Inflammatory macrophage (primary cell): ENCODE measurements at regions not wholly inside any gene's neighbourhood (a gene's known extent, or its start where the extent isn't known, plus 50 kb on each side); places are given as distances from the start of the nearest gene placed in this dataset.
A peak's percentile ranks its signal among the peaks of the same experiment; 100 is the strongest.

Experiments used
- DNase-seq, 2 donors: peaks; one replicate each; pipeline ENCODE4 v3.0.0-alpha.2; 2020 to 2022

DNA sequence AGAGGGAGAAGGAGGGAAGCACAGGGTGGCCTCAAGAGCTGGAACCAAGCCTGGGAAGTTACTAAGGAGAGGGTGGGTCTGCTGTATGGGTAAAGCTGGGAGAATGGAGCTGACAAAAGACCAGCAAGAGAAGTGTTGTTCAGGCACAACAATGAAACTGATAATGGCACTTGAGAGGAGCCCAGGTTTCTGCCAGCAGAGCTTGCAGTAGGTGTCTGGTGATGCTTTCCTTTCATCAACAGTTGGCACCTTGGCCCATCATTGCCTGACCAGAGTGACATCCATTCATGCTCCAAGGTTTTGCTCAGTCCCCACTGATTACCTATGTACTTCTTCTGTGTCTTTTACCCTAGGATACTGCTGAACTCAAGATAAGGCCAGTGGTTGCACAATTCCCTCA lies 92.9 kb upstream of the CXCR4 start:
- no peak for DNase-seq

DNA sequence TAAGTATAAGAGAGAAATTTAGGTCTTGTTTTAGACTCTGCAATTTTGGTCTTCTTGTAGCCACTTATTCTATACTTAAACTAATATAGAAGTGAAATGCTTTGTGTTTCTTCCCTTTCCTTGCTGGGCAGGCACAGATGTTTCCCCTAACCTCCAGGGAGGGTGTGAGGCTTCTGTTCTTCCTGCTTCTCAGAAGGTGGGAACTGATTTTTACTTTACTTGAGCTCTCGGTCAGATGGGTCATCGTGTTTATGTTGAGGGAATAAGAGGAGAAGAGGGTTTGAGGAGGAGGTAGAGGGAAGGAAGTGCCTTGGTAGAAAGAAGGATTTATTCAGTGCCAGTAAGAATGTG lies 92.5 kb upstream of the CXCR4 start:
- DNase-seq = no peak

DNA sequence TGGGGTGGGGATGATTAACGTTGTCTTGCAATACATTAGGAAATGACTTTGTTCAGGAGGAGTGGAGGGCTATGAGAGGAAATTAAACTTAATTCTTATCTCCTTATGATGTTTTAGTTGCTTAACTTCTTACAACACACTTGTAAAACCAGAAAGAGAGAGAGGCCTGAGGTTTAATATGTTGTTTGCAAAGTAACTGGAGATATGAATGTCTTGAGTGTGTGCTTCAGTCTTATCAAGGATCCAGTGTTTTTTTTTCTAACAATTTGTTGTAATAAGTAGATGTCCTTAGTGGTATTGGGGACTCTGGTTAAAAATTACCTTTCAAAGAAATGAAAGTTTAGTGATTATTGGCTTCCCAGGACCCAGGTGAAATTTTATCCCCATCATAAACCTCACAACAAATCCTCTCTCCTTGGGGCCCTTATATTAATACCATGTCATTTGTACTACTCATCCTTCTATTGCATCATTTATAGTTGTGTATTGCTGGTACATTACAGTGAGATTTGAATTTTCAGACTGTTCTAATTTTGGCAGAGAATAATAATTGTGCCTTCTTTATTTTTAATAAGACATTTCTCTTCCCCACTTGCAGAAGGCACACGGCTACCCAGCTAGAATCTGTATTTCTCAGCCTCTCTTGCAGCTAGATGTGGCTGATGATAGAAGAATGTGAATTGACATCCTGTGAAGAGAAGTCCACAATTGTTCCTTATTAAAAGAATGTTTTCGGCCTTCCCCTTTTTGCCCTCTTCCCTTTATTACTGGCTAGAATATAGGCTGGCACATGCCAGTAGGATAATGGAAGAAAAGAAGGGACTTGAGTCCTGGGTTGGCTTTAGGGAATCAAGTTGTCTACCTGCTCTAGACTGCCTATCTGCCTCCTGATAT lies 91.9 kb upstream of the CXCR4 start:
- no peak for DNase-seq

DNA sequence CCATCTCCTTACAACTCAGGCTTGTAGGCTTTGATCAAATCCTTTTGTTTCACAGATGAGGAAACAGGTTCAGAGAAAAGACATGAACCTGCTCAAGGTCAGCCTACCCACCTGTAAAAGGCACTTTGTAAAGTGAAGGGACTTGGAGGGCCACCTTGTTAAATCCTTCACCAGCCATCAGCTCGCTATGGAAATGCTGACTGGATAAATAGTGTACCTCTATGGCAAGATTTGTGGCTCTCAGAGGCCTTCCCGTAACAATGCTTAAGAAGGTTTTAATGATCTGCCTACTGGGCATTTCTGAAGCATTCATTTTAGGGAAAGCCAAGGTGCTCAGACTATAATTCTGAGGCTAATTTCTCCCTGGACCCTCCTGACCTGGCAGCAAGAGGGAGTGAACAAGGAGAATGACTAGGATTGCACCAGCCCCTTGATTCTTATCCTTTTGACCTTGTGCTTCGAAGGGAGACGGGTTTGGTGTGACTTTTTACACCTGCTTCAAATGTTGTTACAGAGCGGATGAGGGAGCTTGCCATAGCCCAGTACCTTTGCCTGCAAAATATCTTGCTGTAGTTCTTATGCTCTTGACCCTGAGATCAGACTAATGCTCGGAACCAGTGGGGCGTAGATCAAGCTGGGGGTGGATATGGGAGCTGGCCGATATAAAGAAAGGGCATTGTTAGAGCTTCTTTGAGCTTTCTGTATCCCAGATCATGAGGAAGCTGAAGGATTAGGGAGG lies 90.9 kb upstream of the CXCR4 start:
- DNase-seq = no peak

GRCh38 chr2:136207665-136208064 lies 89.7 kb upstream of the CXCR4 start:
- DNase-seq = no peak

DNA sequence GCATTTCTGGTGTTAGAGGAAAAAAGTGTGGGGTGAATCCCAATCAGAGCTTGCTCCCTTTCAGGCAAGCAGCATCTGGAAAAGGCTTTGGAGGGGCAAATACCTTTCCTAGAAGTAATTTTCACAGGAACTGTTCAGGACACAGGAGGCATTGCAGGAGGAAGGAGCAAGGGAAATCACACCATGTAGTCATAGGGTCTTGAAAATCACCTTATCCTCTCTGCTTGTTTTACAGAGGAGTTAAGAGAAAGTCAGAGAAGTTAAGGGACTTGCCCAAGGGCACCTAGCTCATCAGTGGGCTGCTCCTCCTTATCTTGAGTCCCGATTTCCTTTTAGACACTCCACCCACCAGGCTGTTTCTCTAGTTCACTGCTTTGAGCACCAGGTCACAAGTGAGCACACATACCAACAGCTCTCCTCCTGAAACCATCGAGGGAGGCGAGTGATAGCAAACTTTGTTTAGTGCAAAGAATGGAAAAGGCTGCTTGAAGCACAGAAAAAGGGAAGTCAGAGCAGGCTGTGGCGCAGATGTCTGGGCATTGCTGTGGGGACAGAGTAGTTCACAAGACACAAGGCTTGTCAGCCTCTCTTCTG lies 89.2 kb upstream of the CXCR4 start:
- peak; percentile 56 to 74 for DNase-seq

GRCh38 chr2:136206613-136207012 lies 88.7 kb upstream of the CXCR4 start:
- DNase-seq = no peak

- DNase-seq = no peak
Measured at GRCh38 chr2:136205615-136206014, 87.7 kb upstream of the CXCR4 start.

- DNase-seq = peak in 1 of 2 donors; percentile 33
Measured at GRCh38 chr2:136204971-136205370, 87.0 kb upstream of the CXCR4 start.

DNA sequence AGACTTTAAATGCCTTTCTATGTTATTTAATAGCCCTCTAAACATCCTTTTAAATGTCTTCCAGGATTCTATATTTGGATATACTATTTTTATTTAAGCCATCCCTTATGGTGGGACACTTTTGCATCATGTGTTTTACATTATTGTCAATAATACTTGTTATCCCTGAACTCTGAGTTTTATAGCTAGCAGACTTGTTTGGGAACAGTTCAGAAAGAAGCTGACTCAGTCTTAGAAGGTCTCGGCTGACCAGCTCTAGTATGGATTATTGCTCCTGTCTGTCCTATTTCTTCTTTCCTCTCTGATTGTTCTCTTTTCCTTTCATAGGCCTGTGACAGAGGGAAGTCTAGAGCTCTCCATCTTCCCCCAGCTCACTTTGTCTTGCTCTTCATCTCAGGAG lies 77.3 kb upstream of the CXCR4 start:
- DNase-seq = no peak

DNA sequence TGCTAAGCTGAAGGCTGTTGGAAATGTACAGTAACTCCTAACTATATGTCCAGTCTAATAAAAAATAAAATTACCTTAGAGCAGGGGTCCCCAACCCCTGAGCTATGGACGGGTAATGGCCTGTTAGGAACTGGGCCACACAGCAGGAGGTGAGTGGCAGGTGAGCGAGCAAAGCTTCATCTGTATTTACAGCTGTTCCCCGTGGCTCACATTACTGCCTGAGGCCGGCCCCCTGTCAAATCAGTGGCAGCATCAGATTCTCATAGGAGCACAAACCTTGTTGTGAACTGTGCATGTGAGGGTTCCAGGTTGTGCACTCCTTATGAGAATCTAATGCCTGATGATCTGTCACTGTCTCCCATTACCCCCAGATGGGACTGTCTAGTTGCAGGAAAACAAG lies 73.1 kb upstream of the CXCR4 start:
- no peak for DNase-seq

DNA sequence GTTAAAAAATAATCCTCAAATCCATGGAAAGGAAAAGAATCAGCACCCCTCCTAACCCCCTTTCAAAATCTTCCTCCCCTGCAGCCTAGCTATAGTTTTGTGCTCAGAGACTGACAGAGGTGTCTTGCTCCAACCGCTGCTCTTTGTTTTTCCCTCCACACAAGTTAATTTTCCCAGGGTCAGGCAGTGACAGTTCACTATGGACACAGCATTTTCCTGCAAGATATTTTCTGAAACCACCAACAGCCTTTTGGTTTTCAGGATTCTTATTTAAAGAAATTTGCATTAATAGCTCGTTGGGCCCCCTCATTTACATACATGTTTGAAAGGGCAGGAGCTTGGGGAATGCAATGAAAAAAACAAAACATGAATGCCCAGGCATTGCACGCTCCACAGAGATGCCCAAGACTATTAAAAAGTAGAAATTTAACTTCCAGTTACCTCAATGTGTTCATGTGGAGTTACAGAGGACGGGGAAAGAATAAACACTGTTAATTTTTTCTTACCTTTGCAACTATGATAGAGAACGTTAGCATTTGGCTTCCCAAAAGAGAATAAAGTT lies 71.4 kb upstream of the CXCR4 start:
- no peak for DNase-seq

DNA sequence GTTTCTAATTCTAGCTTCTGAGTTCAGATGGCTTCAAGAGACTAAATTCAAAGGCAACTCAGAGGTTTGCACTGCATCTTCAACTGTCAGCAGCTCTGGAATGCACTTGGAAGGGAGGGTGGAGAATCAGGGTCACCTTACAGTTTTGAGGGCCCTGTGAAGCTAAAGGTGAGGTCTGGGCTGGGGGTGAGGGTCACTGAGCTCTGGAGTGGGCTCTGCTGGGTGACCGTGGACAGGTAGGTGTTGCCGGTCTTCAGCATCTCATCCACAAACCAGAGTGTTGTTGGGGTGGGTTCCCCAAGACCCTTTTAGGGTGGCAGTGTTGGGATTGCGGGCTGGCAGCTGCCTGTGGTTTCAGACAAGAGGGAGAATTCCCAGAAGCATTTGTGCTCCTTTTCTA lies 70.1 kb upstream of the CXCR4 start:
- DNase-seq = no peak

DNA sequence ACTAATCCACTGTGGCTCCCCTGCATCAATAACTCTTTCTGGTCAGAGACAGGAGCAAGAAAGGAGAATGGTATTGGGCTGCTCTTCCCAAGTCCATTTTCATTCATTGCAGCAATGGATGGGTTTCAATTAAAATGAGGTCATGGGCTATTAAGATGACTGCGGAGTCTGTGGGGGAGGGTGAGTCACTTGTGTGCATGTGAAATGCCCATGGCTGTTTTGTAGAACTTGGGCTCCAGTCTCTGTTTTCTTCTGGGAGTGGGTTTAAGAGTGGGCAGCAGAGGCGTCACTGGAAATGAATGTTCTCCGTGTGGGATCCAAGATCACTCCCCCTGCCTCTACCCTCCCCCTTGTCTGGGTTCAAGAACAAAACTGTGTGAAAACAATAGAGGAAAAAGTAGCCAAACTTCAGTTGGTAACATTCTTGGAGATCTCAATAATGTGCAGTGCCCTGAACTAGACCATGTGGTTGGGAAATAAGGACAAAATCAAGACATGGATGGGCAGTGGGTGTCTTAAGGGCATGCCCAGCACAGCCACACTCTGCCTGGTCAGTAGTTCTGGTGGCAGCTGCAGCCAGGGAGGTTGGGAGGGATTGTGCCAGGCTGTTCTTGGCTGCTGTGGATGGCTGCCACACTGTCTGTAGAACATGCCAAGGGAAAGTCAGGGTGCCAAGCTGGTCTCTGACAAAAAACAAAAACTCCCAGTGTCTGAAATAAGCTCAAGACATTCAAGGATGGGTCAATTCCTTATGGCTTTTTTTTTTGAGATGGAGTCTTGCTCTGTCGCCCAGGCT lies 68.2 kb upstream of the CXCR4 start:
- peak; percentile 65 to 81 for DNase-seq

GRCh38 chr2:136183097-136183496 lies 65.1 kb upstream of the CXCR4 start:
- no peak for DNase-seq

- peak in 1 of 2 donors; percentile 6 for DNase-seq
Measured at GRCh38 chr2:136182315-136182714, 64.4 kb upstream of the CXCR4 start.

- no peak for DNase-seq
Measured at GRCh38 chr2:136179602-136179975, 61.6 kb upstream of the CXCR4 start.

GRCh38 chr2:136178941-136179601 lies 61.1 kb upstream of the CXCR4 start:
- DNase-seq = no peak

GRCh38 chr2:136175868-136176267 lies 57.9 kb upstream of the CXCR4 start:
- DNase-seq = no peak

DNA sequence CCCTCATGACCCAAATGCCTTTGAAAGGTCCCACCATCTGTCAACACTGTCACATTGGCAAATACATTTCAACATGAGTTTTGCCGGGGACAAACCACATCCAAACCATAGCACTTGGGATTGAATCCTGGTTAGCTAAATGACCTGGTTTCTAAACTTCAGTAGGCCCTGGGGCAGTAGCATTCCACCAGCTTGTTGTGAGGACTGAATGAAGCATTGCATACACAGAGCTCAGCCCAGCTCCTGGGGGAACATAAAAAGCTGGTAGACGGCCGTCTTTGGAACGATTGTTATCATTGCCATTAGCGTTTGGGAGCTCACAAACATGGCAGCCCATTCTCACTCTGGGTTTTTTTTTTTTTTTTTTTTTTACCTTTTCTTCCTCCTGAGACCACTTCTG lies 57.5 kb upstream of the CXCR4 start:
- no peak for DNase-seq

DNA sequence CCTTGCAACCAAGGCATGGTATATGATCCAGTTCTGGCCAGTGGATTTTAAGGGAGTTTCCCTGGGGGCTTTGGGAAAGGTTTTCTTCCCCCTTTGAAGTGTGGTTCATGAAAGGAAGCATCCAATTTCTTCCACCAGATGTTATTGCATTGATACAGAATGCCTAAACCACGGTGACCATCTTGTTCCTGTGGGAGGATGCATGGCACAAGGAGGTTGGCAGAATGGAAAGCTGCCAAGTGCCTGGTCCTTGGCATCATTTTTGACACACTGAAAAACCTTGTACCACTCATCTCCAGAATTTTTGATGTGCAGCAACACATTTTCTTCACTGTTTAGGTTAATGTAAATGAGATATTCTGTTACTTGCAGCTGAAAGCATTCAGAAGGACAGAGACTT lies 55.2 kb upstream of the CXCR4 start:
- DNase-seq = no peak

DNA sequence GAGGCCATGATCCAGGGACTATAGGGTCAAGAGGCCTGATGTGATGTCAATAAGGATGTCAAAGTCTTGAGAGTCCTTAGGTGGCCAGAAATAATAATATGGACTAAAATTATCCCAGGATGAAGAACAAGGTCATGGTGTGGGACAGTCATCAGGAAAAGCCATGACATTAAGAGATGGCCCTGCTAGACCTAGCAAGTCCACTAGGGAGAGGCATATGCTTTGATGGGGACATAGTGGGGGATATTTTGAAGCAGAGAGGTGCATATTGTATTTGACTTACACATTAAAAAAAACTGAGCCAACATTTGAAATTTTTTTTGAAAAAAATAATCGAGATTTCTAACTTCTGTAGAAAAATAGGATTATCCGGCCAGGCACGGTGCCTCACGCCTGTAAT lies 53.3 kb upstream of the CXCR4 start:
- no peak for DNase-seq
